Activated T-cell treated with anti-CD3 and anti-CD28 coated beads, Interleukin-2, amount 50 U/mL, for 48 hours (primary cell): ENCODE measurements at regions not wholly inside any gene's neighbourhood (a gene's known extent, or its start where the extent isn't known, plus 50 kb on each side); places are given as distances from the start of the nearest gene placed in this dataset.

Source experiments
- DNase-seq, 2 experiments: peaks; one replicate each; pipeline ENCODE4 v3.0.0-alpha.2; 2020

- no peak for DNase-seq
Observed at GRCh38 chr16:85429776-85430522, 183.2 kb upstream of the GSE1 start.

- no peak for DNase-seq
Observed at GRCh38 chr16:85430523-85431421, 182.3 kb upstream of the GSE1 start.

GRCh38 chr16:85431431-85432124 lies 181.5 kb upstream of the GSE1 start:
- DNase-seq: no peak

GRCh38 chr16:85432606-85433005 lies 180.5 kb upstream of the GSE1 start:
- no peak for DNase-seq

- DNase-seq: no peak
Observed at GRCh38 chr16:85433477-85433876, 179.6 kb upstream of the GSE1 start.

- DNase-seq: no peak
Observed at GRCh38 chr16:85435286-85435685, 177.8 kb upstream of the GSE1 start.

GRCh38 chr16:85435700-85436099 lies 177.4 kb upstream of the GSE1 start:
- no peak for DNase-seq

- no peak for DNase-seq
Observed at GRCh38 chr16:85436207-85436606, 176.9 kb upstream of the GSE1 start.

GRCh38 chr16:85436636-85437165 lies 176.4 kb upstream of the GSE1 start:
- no peak for DNase-seq

GRCh38 chr16:85437166-85438052 lies 175.7 kb upstream of the GSE1 start:
- DNase-seq: no peak

- DNase-seq: no peak
Observed at GRCh38 chr16:85438981-85439685, 174.0 kb upstream of the GSE1 start.

- no peak for DNase-seq
Observed at GRCh38 chr16:85440744-85441143, 172.4 kb upstream of the GSE1 start.

GRCh38 chr16:85441189-85441889 lies 171.8 kb upstream of the GSE1 start:
- no peak for DNase-seq

GRCh38 chr16:85441890-85442670 lies 171.0 kb upstream of the GSE1 start:
- no peak for DNase-seq

- no peak for DNase-seq
Observed at GRCh38 chr16:85443116-85443515, 170.0 kb upstream of the GSE1 start.

GRCh38 chr16:85443531-85443930 lies 169.6 kb upstream of the GSE1 start:
- no peak for DNase-seq

GRCh38 chr16:85445064-85445778 lies 167.9 kb upstream of the GSE1 start:
- no peak for DNase-seq

GRCh38 chr16:85445779-85446222 lies 167.3 kb upstream of the GSE1 start:
- no peak for DNase-seq
